Ishikawa (cell line): ENCODE measurements at regions not wholly inside any gene's neighbourhood (a gene's known extent, or its start where the extent isn't known, plus 50 kb on each side); places are given as distances from the start of the nearest gene placed in this dataset.

Experiments used
- CEBPB ChIP-seq: IDR thresholded peaks from 2 replicates; pipeline ENCODE4 v1.6.1; 2012
- CREB1 ChIP-seq: IDR thresholded peaks from 2 replicates; pipeline ENCODE4 v1.6.1; 2012; ENCODE audit warnings: low read depth
- EGR1 ChIP-seq: IDR thresholded peaks from 2 replicates; pipeline ENCODE4 v1.6.1; 2012
- EP300 ChIP-seq: IDR thresholded peaks from 2 replicates; pipeline ENCODE4 v1.6.1; 2012; ENCODE audit warnings: borderline replicate concordance
- FOXM1 ChIP-seq: IDR thresholded peaks from 2 replicates; pipeline ENCODE4 v1.6.1; 2012; ENCODE audit warnings: low read depth, borderline replicate concordance
- MAX ChIP-seq: IDR thresholded peaks from 2 replicates; pipeline ENCODE4 v1.6.1; 2012
- NFIC ChIP-seq: IDR thresholded peaks from 2 replicates; pipeline ENCODE4 v1.6.1; 2012
- RAD21 ChIP-seq: IDR thresholded peaks from 2 replicates; pipeline ENCODE4 v1.6.1; 2012; ENCODE audit warnings: low read depth
- REST ChIP-seq: IDR thresholded peaks from 2 replicates; pipeline ENCODE4 v1.6.1; 2012; ENCODE audit warnings: low read depth, mild to moderate bottlenecking
- TAF1 ChIP-seq: IDR thresholded peaks from 2 replicates; pipeline ENCODE4 v1.6.1; 2012; ENCODE audit warnings: low read depth, mild to moderate bottlenecking
- TCF12 ChIP-seq: IDR thresholded peaks from 2 replicates; pipeline ENCODE4 v1.6.1; 2012; ENCODE audit warnings: low read depth
- TEAD4 ChIP-seq: IDR thresholded peaks from 2 replicates; pipeline ENCODE4 v1.6.1; 2012
- USF1 ChIP-seq: IDR thresholded peaks from 2 replicates; pipeline ENCODE4 v1.6.1; 2012
- YY1 ChIP-seq: IDR thresholded peaks from 2 replicates; pipeline ENCODE4 v1.6.1; 2012; ENCODE audit warnings: low read depth
- ZBTB7A ChIP-seq: IDR thresholded peaks from 2 replicates; pipeline ENCODE4 v1.6.1; 2012; ENCODE audit warnings: low read depth

- TF ChIP-seq CREB1 (no peak), YY1 (no peak), REST (no peak), EGR1 (no peak), USF1 (no peak), TCF12 (no peak), TAF1 (no peak), MAX (no peak), EP300 (no peak), FOXM1 (no peak)
Measured at GRCh38 chr11:15725246-15725645, 610.5 kb downstream of the INSC start.

GRCh38 chr11:15726221-15726746 is 611.6 kb downstream of the INSC start:
- TF ChIP-seq USF1 (no peak), ZBTB7A (no peak), CREB1 (no peak), TAF1 (no peak), TCF12 (no peak), RAD21 (no peak), YY1 (no peak), FOXM1 (no peak), TEAD4 (no peak), EP300 (no peak), MAX (no peak), REST (no peak), CEBPB (no peak), NFIC (no peak), EGR1 (no peak)

- TF ChIP-seq CREB1, result no peak
- TF ChIP-seq NFIC, result peak; percentile 22; the same call in 1 of the 2 replicates
Measured at GRCh38 chr11:15726893-15727519, 612.3 kb downstream of the INSC start.

GRCh38 chr11:15727520-15727914 is 612.8 kb downstream of the INSC start:
- TF ChIP-seq TAF1, result no peak
- no peak for TF ChIP-seq FOXM1
- no peak for TF ChIP-seq MAX
- no peak for TF ChIP-seq REST
- no peak for TF ChIP-seq TEAD4
- no peak for TF ChIP-seq EP300
- TF ChIP-seq YY1, result no peak

- TF ChIP-seq ZBTB7A (no peak), MAX (no peak), TAF1 (no peak), RAD21 (no peak), CREB1 (no peak), NFIC (no peak), TCF12 (no peak)
Measured at GRCh38 chr11:15728207-15728606, 613.5 kb downstream of the INSC start.
